ENCODE measurements at regions not wholly inside any gene's neighbourhood (a gene's known extent, or its start where the extent isn't known, plus 50 kb on each side); places are given as distances from the start of the nearest gene placed in this dataset.

DNA sequence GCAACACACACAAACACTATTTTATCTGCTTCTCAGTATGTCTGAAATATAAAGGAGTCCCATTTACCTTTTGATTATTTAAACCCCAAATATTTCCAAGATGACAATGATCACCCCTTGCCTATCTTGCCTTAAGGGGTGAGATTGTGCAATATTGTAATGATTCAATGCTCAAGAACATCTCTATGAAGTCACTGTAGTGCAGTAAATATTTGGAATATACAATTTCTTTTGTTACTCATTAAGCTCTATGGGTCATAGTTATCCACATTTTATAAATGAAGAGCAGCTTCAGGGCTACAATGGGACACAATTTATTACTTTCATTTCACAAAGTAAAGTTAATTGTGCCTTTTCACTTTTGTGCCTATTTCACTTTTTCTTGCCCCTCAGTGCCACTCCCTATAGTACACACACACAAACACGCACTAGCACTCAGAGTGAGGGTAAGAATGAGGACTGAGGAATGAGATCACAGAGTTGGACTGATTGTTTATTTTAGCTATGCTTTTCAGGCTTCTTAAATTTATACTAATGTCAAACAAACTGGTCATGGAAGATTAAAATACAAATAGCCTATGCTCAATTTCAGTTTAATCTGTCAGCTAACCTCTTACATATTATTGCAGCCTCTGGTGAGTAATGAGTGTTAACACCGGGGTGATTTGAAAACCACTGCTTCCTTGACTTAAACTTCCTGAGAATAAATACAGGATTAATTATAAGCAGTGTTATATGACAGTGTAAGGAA, 521.0 kb upstream of the B3GALT2 start (continued):
- TF ChIP-seq, protein P1, sequence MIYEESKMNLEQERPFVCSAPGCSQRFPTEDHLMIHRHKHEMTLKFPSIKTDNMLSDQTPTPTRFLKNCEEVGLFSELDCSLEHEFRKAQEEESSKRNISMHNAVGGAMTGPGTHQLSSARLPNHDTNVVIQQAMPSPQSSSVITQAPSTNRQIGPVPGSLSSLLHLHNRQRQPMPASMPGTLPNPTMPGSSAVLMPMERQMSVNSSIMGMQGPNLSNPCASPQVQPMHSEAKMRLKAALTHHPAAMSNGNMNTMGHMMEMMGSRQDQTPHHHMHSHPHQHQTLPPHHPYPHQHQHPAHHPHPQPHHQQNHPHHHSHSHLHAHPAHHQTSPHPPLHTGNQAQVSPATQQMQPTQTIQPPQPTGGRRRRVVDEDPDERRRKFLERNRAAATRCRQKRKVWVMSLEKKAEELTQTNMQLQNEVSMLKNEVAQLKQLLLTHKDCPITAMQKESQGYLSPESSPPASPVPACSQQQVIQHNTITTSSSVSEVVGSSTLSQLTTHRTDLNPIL (CRISPR knock-in tag; IDR thresholded peaks at IDR 0.05; ENCODE audit: low read depth): no peak
- no peak for TF ChIP-seq BACH2 (CRISPR knock-in tag; IDR thresholded peaks at IDR 0.05; ENCODE audit: borderline replicate concordance)
- TF ChIP-seq, protein P2, sequence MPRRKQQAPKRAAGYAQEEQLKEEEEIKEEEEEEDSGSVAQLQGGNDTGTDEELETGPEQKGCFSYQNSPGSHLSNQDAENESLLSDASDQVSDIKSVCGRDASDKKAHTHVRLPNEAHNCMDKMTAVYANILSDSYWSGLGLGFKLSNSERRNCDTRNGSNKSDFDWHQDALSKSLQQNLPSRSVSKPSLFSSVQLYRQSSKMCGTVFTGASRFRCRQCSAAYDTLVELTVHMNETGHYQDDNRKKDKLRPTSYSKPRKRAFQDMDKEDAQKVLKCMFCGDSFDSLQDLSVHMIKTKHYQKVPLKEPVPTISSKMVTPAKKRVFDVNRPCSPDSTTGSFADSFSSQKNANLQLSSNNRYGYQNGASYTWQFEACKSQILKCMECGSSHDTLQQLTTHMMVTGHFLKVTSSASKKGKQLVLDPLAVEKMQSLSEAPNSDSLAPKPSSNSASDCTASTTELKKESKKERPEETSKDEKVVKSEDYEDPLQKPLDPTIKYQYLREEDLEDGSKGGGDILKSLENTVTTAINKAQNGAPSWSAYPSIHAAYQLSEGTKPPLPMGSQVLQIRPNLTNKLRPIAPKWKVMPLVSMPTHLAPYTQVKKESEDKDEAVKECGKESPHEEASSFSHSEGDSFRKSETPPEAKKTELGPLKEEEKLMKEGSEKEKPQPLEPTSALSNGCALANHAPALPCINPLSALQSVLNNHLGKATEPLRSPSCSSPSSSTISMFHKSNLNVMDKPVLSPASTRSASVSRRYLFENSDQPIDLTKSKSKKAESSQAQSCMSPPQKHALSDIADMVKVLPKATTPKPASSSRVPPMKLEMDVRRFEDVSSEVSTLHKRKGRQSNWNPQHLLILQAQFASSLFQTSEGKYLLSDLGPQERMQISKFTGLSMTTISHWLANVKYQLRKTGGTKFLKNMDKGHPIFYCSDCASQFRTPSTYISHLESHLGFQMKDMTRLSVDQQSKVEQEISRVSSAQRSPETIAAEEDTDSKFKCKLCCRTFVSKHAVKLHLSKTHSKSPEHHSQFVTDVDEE (CRISPR knock-in tag; IDR thresholded peaks at IDR 0.05): no peak

DNA sequence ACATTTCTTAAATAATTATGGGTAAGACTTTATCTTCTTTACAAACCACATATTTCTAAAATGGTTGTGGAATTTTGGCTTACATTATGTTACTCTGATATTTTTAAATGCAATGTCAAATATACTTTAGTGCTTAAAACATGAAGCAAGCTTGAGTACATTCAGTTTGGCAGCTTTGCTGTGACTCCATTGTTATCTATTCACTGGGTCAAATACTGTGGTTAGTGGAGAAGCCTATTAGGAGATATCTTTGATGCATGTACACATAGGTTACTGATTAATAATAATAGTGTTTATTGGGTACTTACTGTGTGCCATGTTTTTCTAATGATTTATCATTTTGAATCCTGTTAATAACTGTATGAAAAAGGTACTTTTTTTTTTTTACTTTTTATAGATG, 520.4 kb upstream of the B3GALT2 start:
- ATAC-seq: no peak
- TF ChIP-seq ZNF70 (CRISPR knock-in tag; IDR thresholded peaks at IDR 0.05) (no peak), TCF4 (CRISPR knock-in tag; IDR thresholded peaks at IDR 0.05; ENCODE audit: borderline replicate concordance) (no peak), GLIS3 (CRISPR knock-in tag; IDR thresholded peaks at IDR 0.05) (no peak), TOX (CRISPR knock-in tag; IDR thresholded peaks at IDR 0.05; ENCODE audit: borderline replicate concordance) (no peak), ISL1 (CRISPR knock-in tag; IDR thresholded peaks at IDR 0.05) (no peak), ESRRG (CRISPR knock-in tag; IDR thresholded peaks at IDR 0.05) (no peak), PPARA (CRISPR knock-in tag; IDR thresholded peaks at IDR 0.05; ENCODE audit: borderline replicate concordance) (no peak)
- TF ChIP-seq, protein P1 (CRISPR knock-in tag; IDR thresholded peaks at IDR 0.05; ENCODE audit: low read depth): no peak
- TF ChIP-seq, protein P3, sequence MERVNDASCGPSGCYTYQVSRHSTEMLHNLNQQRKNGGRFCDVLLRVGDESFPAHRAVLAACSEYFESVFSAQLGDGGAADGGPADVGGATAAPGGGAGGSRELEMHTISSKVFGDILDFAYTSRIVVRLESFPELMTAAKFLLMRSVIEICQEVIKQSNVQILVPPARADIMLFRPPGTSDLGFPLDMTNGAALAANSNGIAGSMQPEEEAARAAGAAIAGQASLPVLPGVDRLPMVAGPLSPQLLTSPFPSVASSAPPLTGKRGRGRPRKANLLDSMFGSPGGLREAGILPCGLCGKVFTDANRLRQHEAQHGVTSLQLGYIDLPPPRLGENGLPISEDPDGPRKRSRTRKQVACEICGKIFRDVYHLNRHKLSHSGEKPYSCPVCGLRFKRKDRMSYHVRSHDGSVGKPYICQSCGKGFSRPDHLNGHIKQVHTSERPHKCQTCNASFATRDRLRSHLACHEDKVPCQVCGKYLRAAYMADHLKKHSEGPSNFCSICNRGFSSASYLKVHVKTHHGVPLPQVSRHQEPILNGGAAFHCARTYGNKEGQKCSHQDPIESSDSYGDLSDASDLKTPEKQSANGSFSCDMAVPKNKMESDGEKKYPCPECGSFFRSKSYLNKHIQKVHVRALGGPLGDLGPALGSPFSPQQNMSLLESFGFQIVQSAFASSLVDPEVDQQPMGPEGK (CRISPR knock-in tag; IDR thresholded peaks at IDR 0.05; ENCODE audit: borderline replicate concordance): no peak

DNA sequence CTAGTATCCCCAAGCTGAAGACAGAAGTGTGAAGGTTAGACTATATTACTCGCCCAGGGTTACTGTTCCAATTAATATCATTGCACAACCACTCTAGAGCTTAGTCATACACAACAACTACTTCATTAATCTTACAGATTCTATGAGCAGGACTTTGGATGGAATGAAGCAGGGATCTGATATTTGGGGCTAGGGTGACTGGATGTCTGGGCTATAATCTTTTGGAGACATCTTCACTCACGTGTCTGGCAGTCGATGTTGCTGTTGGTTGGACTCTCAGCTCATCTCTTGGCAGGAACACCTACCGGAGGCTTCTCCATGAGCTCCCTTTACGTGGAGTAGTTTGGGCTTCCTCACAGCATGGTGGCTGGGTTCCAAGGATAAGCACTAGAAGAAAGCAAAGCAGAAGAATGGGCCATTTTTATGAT, 519.2 kb upstream of the B3GALT2 start:
- TF ChIP-seq ZFP30 (CRISPR knock-in tag; IDR thresholded peaks at IDR 0.05) (no peak), RARB (CRISPR knock-in tag; IDR thresholded peaks at IDR 0.05) (no peak), PPARA (CRISPR knock-in tag; IDR thresholded peaks at IDR 0.05; ENCODE audit: borderline replicate concordance) (no peak), ZNF70 (CRISPR knock-in tag; IDR thresholded peaks at IDR 0.05) (no peak), TCF4 (CRISPR knock-in tag; IDR thresholded peaks at IDR 0.05; ENCODE audit: borderline replicate concordance) (no peak), BACH2 (CRISPR knock-in tag; IDR thresholded peaks at IDR 0.05; ENCODE audit: borderline replicate concordance) (no peak)
- TF ChIP-seq, protein P4, sequence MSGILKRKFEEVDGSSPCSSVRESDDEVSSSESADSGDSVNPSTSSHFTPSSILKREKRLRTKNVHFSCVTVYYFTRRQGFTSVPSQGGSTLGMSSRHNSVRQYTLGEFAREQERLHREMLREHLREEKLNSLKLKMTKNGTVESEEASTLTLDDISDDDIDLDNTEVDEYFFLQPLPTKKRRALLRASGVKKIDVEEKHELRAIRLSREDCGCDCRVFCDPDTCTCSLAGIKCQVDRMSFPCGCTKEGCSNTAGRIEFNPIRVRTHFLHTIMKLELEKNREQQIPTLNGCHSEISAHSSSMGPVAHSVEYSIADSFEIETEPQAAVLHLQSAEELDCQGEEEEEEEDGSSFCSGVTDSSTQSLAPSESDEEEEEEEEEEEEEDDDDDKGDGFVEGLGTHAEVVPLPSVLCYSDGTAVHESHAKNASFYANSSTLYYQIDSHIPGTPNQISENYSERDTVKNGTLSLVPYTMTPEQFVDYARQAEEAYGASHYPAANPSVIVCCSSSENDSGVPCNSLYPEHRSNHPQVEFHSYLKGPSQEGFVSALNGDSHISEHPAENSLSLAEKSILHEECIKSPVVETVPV (CRISPR knock-in tag; IDR thresholded peaks at IDR 0.05): no peak
- TF ChIP-seq, protein P1 (CRISPR knock-in tag; IDR thresholded peaks at IDR 0.05; ENCODE audit: low read depth): no peak
- no peak for ATAC-seq

DNA sequence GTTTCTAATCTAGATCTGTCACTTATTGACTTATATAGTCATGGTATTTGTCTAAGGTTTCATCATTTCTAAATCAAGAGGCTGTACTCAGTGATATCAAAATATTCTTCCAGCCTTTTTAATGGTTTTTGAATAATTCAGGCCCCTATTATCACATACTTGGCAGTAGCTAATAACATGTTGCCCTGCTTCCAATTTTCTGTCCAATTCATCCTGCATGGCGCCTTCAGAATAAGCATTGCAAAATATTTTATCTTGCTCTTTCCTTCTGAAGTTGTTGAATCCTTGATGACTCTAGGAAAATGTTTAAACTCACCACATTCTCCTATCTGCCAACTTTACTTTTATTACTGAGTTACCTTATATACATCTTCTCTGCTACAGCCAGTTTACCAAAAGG, 517.2 kb upstream of the B3GALT2 start:
- ATAC-seq: no peak
- TF ChIP-seq ESRRG (CRISPR knock-in tag; IDR thresholded peaks at IDR 0.05): no peak
- TF ChIP-seq ZFP30 (CRISPR knock-in tag; IDR thresholded peaks at IDR 0.05): no peak
- no peak for TF ChIP-seq ZFP3 (CRISPR knock-in tag; IDR thresholded peaks at IDR 0.05)
- no peak for TF ChIP-seq ZNF8 (CRISPR knock-in tag; IDR thresholded peaks at IDR 0.05)
- no peak for TF ChIP-seq RARB (CRISPR knock-in tag; IDR thresholded peaks at IDR 0.05)
- TF ChIP-seq ARNTL (CRISPR knock-in tag; IDR thresholded peaks at IDR 0.05; ENCODE audit: borderline replicate concordance, low read depth): no peak
- no peak for TF ChIP-seq GLIS3 (CRISPR knock-in tag; IDR thresholded peaks at IDR 0.05)
- TF ChIP-seq, protein P3 (CRISPR knock-in tag; IDR thresholded peaks at IDR 0.05; ENCODE audit: borderline replicate concordance): no peak
- TF ChIP-seq ZNF70 (CRISPR knock-in tag; IDR thresholded peaks at IDR 0.05): no peak
- no peak for TF ChIP-seq TOX (CRISPR knock-in tag; IDR thresholded peaks at IDR 0.05; ENCODE audit: borderline replicate concordance)
- TF ChIP-seq CSDC2 (CRISPR knock-in tag; IDR thresholded peaks at IDR 0.05): no peak
- TF ChIP-seq, protein P2 (CRISPR knock-in tag; IDR thresholded peaks at IDR 0.05): no peak
